B cell (primary cell): ENCODE measurements at regions not wholly inside any gene's neighbourhood (a gene's known extent, or its start where the extent isn't known, plus 50 kb on each side); places are given as distances from the start of the nearest gene placed in this dataset.

ENCODE experiments used
- CTCF ChIP-seq: fragments of 200-600 bp; IDR thresholded peaks from one replicate; pipeline ENCODE4 v1.8.0; 2022; ENCODE audit warnings: antibody characterized with exemption, mild to moderate bottlenecking
- EZH2 ChIP-seq: IDR thresholded peaks from 2 replicates; pipeline ENCODE4 v1.6.1; 2012; ENCODE audit warnings: borderline replicate concordance, low read depth, mild to moderate bottlenecking, moderate library complexity, low read length; ENCODE audit not compliant: insufficient read depth, poor library complexity, severe bottlenecking

GRCh38 chr21:38037416-38037815 lies 121.2 kb upstream of the KCNJ6 start:
- no peak for TF ChIP-seq CTCF
- TF ChIP-seq EZH2 = no peak
